B cell (primary cell): ENCODE measurements at regions not wholly inside any gene's neighbourhood (a gene's known extent, or its start where the extent isn't known, plus 50 kb on each side); places are given as distances from the start of the nearest gene placed in this dataset.
"Not testable (repeated sequence)": the region's sequence is repeated elsewhere in the genome, so short reads cannot be mapped to it uniquely, and the experiment has no call there.

Source experiments
- ATAC-seq: fragments of 200-7000 bp; cut with Tn5 transposase; one replicate; pipeline ENCODE4 v1.10.0; 2021; ENCODE audit warnings: low read depth, mild to moderate bottlenecking, moderate number of reproducible peaks, moderate library complexity
- CTCF ChIA-PET: fragments of 350-600 bp; sonication (Branson Sonifier 250); formaldehyde crosslinking; loops from one replicate; lab custom pipeline; 2021; ENCODE audit warnings: antibody characterized with exemption, inconsistent platforms; lab: Charles Lee
- POLR2A ChIA-PET: fragments of 350-600 bp; sonication (Branson Sonifier 250); formaldehyde crosslinking; loops from one replicate; lab custom pipeline; 2021; ENCODE audit warnings: antibody characterized with exemption; lab: Charles Lee
- DNase-seq: peaks from one replicate; pipeline ENCODE4 v3.0.0; 2013
- H2AFZ ChIP-seq: 2 replicates; pipeline ENCODE4 v1.6.1; 2012; ENCODE audit warnings: mild to moderate bottlenecking, low read depth, low read length; ENCODE audit not compliant: insufficient read depth, poor library complexity, severe bottlenecking
- H3K27ac ChIP-seq, 2 donors: 1 replicate in 1 of 2; 2 replicates in 1 of 2; pipeline ENCODE4 v1.5.1; 2012 to 2013; ENCODE audit warnings: low read length in 2 of 2, mild to moderate bottlenecking in 2 of 2, moderate library complexity in 1 of 2
- H3K27me3 ChIP-seq, 4 experiments: fragments of 200-600 bp in 1 of 4; sonication (generic) in 1 of 4; replicated peaks in 1 of 4; 1 replicate in 2 of 4; 2 replicates in 2 of 4; pipeline versions ENCODE4 v1.6.1 to v1.7.0; 2013 to 2016; ENCODE audit warnings: low read length in 3 of 4, mild to moderate bottlenecking in 2 of 4, mixed read lengths in 1 of 4, moderate library complexity in 1 of 4; ENCODE audit not compliant: insufficient read depth in 4 of 4, control insufficient read depth in 3 of 4; ENCODE audit errors: control extremely low read depth in 1 of 4
- H3K36me3 ChIP-seq, 2 experiments: replicated peaks in 1 of 2; 1 replicate in 1 of 2; 2 replicates in 1 of 2; pipeline versions ENCODE4 v1.6.1 to v1.7.1; 2013; ENCODE audit warnings: low read length in 1 of 2; ENCODE audit not compliant: insufficient read depth in 2 of 2, control insufficient read depth in 1 of 2; ENCODE audit errors: control extremely low read depth in 1 of 2, extremely low read depth in 1 of 2
- H3K4me1 ChIP-seq, 2 donors: fragments of 200-600 bp in 1 of 2; sonication (generic) in 1 of 2; 1 replicate in 1 of 2; 2 replicates in 1 of 2; pipeline versions ENCODE4 v1.5.1 to v1.6.1; 2013 to 2017; ENCODE audit warnings: low read length in 2 of 2; ENCODE audit not compliant: control insufficient read depth in 2 of 2, insufficient read depth in 2 of 2
- H3K4me2 ChIP-seq: replicated peaks from 2 replicates; pipeline ENCODE3; 2012; ENCODE audit warnings: mild to moderate bottlenecking, low read depth, low read length; ENCODE audit not compliant: poor library complexity, severe bottlenecking
- H3K4me3 ChIP-seq, 5 experiments: fragments of 200-600 bp in 1 of 5; sonication (generic) in 1 of 5; 1 replicate in 3 of 5; 2 replicates in 2 of 5; pipeline versions ENCODE4 v1.5.1 to v1.7.0; 2011 to 2016; ENCODE audit warnings: low read length in 4 of 5, mild to moderate bottlenecking in 4 of 5, low read depth in 2 of 5, control low read depth in 1 of 5, moderate library complexity in 1 of 5; ENCODE audit not compliant: insufficient read depth in 1 of 5; ENCODE audit errors: control extremely low read depth in 1 of 5, extremely low read depth in 1 of 5
- H3K79me2 ChIP-seq: fragments of 200-600 bp; sonication (generic); one replicate; pipeline ENCODE4 v1.6.0; 2016; ENCODE audit warnings: low read length; ENCODE audit not compliant: control insufficient read depth, insufficient read depth
- H3K9ac ChIP-seq: fragments of 200-600 bp; sonication (generic); 2 replicates; pipeline ENCODE4 v1.6.1; 2017; ENCODE audit warnings: mild to moderate bottlenecking, low read length, moderate library complexity
- H3K9me3 ChIP-seq, 3 donors: one replicate each; pipeline versions ENCODE4 v1.6.1 to v1.7.1; 2013; ENCODE audit warnings: low read length in 2 of 3; ENCODE audit not compliant: control insufficient read depth in 2 of 3, insufficient read depth in 1 of 3; ENCODE audit errors: control extremely low read depth in 1 of 3
- H4K20me1 ChIP-seq: 2 replicates; pipeline ENCODE4 v1.6.0; 2012; ENCODE audit warnings: mild to moderate bottlenecking, low read length; ENCODE audit not compliant: insufficient read depth, control insufficient read depth, poor library complexity, severe bottlenecking
- H3K27ac Mint-ChIP-seq: one replicate; pipeline ENCODE4 v1.8.0; 2021; ENCODE audit warnings: mixed read lengths
- H3K27me3 Mint-ChIP-seq: one replicate; pipeline ENCODE4 v1.8.0; 2021; ENCODE audit warnings: mixed read lengths
- H3K4me1 Mint-ChIP-seq: one replicate; pipeline ENCODE4 v1.8.0; 2021; ENCODE audit warnings: mixed read lengths
- H3K4me3 Mint-ChIP-seq: one replicate; pipeline ENCODE4 v1.8.0; 2021; ENCODE audit warnings: mixed read lengths
- H3K9me3 Mint-ChIP-seq: one replicate; pipeline ENCODE4 v1.8.0; 2022; ENCODE audit warnings: mixed read lengths; ENCODE audit not compliant: insufficient read depth
- CTCF ChIP-seq: fragments of 200-600 bp; IDR thresholded peaks from one replicate; pipeline ENCODE4 v1.8.0; 2022; ENCODE audit warnings: antibody characterized with exemption, mild to moderate bottlenecking
- EZH2 ChIP-seq: IDR thresholded peaks from 2 replicates; pipeline ENCODE4 v1.6.1; 2012; ENCODE audit warnings: borderline replicate concordance, low read depth, mild to moderate bottlenecking, moderate library complexity, low read length; ENCODE audit not compliant: insufficient read depth, poor library complexity, severe bottlenecking
- WGBS: methylation state at CpG from one replicate; pipeline ENCODE4 v1.1.5; 2013; ENCODE audit warnings: missing lambda C conversion rate; ENCODE audit not compliant: insufficient coverage; 5-methylcytosine and 5-hydroxymethylcytosine counted together
- intact Hi-C: fragments of 100-400 bp; cut with micrococcal nuclease; formaldehyde crosslinking; loops from one replicate; pipeline ENCODE4 v1.10.0; 2022

GRCh38 chr1:172795741-172796140 is 136.8 kb downstream of the FASLG start:
- Histone ChIP-seq H3K27me3 (no peaks in the 10 kb centered on the region), H3K79me2 (no peaks in the 10 kb centered on the region), H3K27ac (no peak overlapping the region), H3K4me2 (no peak overlapping the region), H3K36me3 (no peaks in the 10 kb centered on the region), H3K4me1 (no peaks in the 10 kb centered on the region), H4K20me1 (no peaks in the 10 kb centered on the region), H3K9me3 (peaks cover 0 to 2% (median 0%) of the 10 kb centered on the region in 3 donors), H3K9ac (no peak overlapping the region), H2AFZ (no peak overlapping the region), H3K4me3 (no peak overlapping the region)
- intact Hi-C loops = no loop called here
- H3K4me3 Mint-ChIP-seq = no peak overlapping the region
- CTCF ChIA-PET = no interaction called here
- TF ChIP-seq CTCF = no peak
- no peak for TF ChIP-seq EZH2
- DNase-seq (no peak), ATAC-seq (no peak)
- WGBS = 100% methylated on average over 2 of the region's 4 CpGs
- no peaks in the 10 kb centered on the region for H3K4me1 Mint-ChIP-seq
- H3K27ac Mint-ChIP-seq = no peak overlapping the region
- POLR2A ChIA-PET = no interaction called here
- no peaks in the 10 kb centered on the region for H3K9me3 Mint-ChIP-seq
- H3K27me3 Mint-ChIP-seq = no peaks in the 10 kb centered on the region

GRCh38 chr1:172799804-172800203 is 140.9 kb downstream of the FASLG start:
- H3K9me3 ChIP-seq, H3K27ac Mint-ChIP-seq, H3K36me3 ChIP-seq, H3K4me1 Mint-ChIP-seq, CTCF ChIA-PET, H3K27me3 ChIP-seq, H2AFZ ChIP-seq, H3K27ac ChIP-seq, H3K9me3 Mint-ChIP-seq, H3K4me2 ChIP-seq, H3K27me3 Mint-ChIP-seq, H3K79me2 ChIP-seq, H3K4me3 Mint-ChIP-seq, DNase-seq, H4K20me1 ChIP-seq, intact Hi-C loops, H3K9ac ChIP-seq, ATAC-seq, H3K4me3 ChIP-seq, H3K4me1 ChIP-seq: not testable (repeated sequence)
- POLR2A ChIA-PET = interaction anchor here (0.6 kb wide), 1 partner anchor 350 kb away, joined by 6 read pairs; no protein-coding TSS in a partner anchor
- WGBS = 86% methylated on average over 7 of the region's 9 CpGs
